Fibroblast of lung (primary cell): ENCODE measurements at regions not wholly inside any gene's neighbourhood (a gene's known extent, or its start where the extent isn't known, plus 50 kb on each side); places are given as distances from the start of the nearest gene placed in this dataset.

Experiments
- CTCF ChIP-seq, 2 donors: IDR thresholded peaks in 1 of 2; conservative IDR thresholded peaks in 1 of 2; 1 replicate in 1 of 2; 2 replicates in 1 of 2; pipeline ENCODE4 v1.5.1; 2011 to 2012; ENCODE audit warnings: low read length in 2 of 2, control low read depth in 1 of 2, inconsistent platforms in 1 of 2, low read depth in 1 of 2, mild to moderate bottlenecking in 1 of 2
- EZH2 ChIP-seq: IDR thresholded peaks from 2 replicates; pipeline ENCODE4 v1.5.1; 2012; ENCODE audit warnings: low read length, control low read depth, mild to moderate bottlenecking; ENCODE audit errors: missing control alignments

GRCh38 chr5:105163547-105163946, 1601.0 kb upstream of the NUDT12 start:
- TF ChIP-seq CTCF (conservative IDR thresholded peaks at IDR 0.05 in 1 of 2, IDR thresholded peaks at IDR 0.05 in 1 of 2; ENCODE audit: low read depth in 1 of 2, low read length in 2 of 2): no peak
- TF ChIP-seq EZH2: no peak
